GM23338 (cell line): ENCODE measurements at regions not wholly inside any gene's neighbourhood (a gene's known extent, or its start where the extent isn't known, plus 50 kb on each side); places are given as distances from the start of the nearest gene placed in this dataset.

Source experiments
- ATAC-seq: fragments of 200-7000 bp; cut with Tn5 transposase; 3 replicates; pipeline ENCODE4 v1.9.1; 2020
- DNase-seq: peaks from one replicate; pipeline ENCODE4 v3.0.0-alpha.2; 2015; ENCODE audit warnings: low spot score
- H2AFZ ChIP-seq: fragments of 200-600 bp; sonication (generic); 2 replicates; pipeline ENCODE4 v1.8.0; 2016; ENCODE audit warnings: antibody characterized with exemption, mild to moderate bottlenecking, moderate library complexity
- H3F3A ChIP-seq: fragments of 200-600 bp; sonication (generic); replicated peaks from 2 replicates; pipeline ENCODE4 v1.8.0; 2017; ENCODE audit warnings: antibody characterized with exemption, mixed run types, low read depth
- H3K27ac ChIP-seq: fragments of 200-600 bp; sonication (generic); 2 replicates; pipeline ENCODE4 v1.6.1; 2016; ENCODE audit warnings: low read depth
- H3K27me3 ChIP-seq: fragments of 200-600 bp; sonication (generic); 2 replicates; pipeline ENCODE4 v1.8.0; 2016; ENCODE audit warnings: mild to moderate bottlenecking, mixed run types, moderate library complexity; ENCODE audit not compliant: insufficient read depth
- H3K36me3 ChIP-seq: fragments of 200-600 bp; sonication (generic); 2 replicates; pipeline ENCODE4 v1.8.0; 2016; ENCODE audit warnings: mild to moderate bottlenecking; ENCODE audit not compliant: insufficient read depth
- H3K4me1 ChIP-seq: fragments of 200-600 bp; sonication (generic); 2 replicates; pipeline ENCODE4 v1.8.0; 2016; ENCODE audit warnings: mild to moderate bottlenecking, moderate library complexity; ENCODE audit not compliant: insufficient read depth
- H3K4me2 ChIP-seq: fragments of 200-600 bp; sonication (generic); 2 replicates; pipeline ENCODE4 v1.7.1; 2017; ENCODE audit warnings: mixed run types
- H3K4me3 ChIP-seq: fragments of 200-600 bp; sonication (generic); 2 replicates; pipeline ENCODE4 v1.6.1; 2016; ENCODE audit warnings: mixed run types
- H3K79me2 ChIP-seq: fragments of 200-600 bp; sonication (generic); replicated peaks from 2 replicates; pipeline ENCODE4 v1.8.0; 2017; ENCODE audit warnings: mild to moderate bottlenecking; ENCODE audit not compliant: insufficient read depth
- H3K9me2 ChIP-seq: fragments of 200-600 bp; sonication (generic); 2 replicates; pipeline ENCODE4 v1.8.0; 2017; ENCODE audit not compliant: insufficient read depth
- H4K20me1 ChIP-seq: fragments of 200-600 bp; sonication (generic); replicated peaks from 2 replicates; pipeline ENCODE4 v1.8.0; 2017; ENCODE audit warnings: mild to moderate bottlenecking; ENCODE audit not compliant: insufficient read depth
- H3K27ac Mint-ChIP-seq: 2 replicates; pipeline ENCODE4 v1.8.0; 2020; ENCODE audit warnings: inconsistent platforms, mild to moderate bottlenecking, moderate library complexity, mixed read lengths
- H3K27me3 Mint-ChIP-seq: 3 replicates; pipeline ENCODE4 v1.8.0; 2022; ENCODE audit warnings: low read depth, mild to moderate bottlenecking, moderate library complexity, mixed read lengths, inconsistent platforms; ENCODE audit not compliant: insufficient read depth, poor library complexity
- H3K36me3 Mint-ChIP-seq: 3 replicates; pipeline ENCODE4 v1.8.0; 2021; ENCODE audit warnings: low read depth, mild to moderate bottlenecking, inconsistent platforms, moderate library complexity, mixed read lengths
- H3K4me1 Mint-ChIP-seq: 3 replicates; pipeline ENCODE4 v1.8.0; 2020; ENCODE audit warnings: mild to moderate bottlenecking, inconsistent platforms, mixed read lengths
- H3K4me3 Mint-ChIP-seq: 3 replicates; pipeline ENCODE4 v1.8.0; 2021; ENCODE audit warnings: moderate library complexity, mild to moderate bottlenecking, inconsistent platforms, mixed read lengths
- H3K9me3 Mint-ChIP-seq: 3 replicates; pipeline ENCODE4 v1.8.0; 2020; ENCODE audit warnings: moderate library complexity, mild to moderate bottlenecking, inconsistent platforms, mixed read lengths
- CREB1 ChIP-seq: fragments of 250-450 bp; sonication (Bioruptor Pico); IDR thresholded peaks from 2 replicates; pipeline ENCODE4 v1.5.0; 2020; ENCODE audit warnings: low read depth, mild to moderate bottlenecking, moderate library complexity
- CTCF ChIP-seq, 2 experiments: fragments of 200-600 bp in 1 of 2; sonication (generic) in 1 of 2; conservative IDR thresholded peaks; 2 replicates each; pipeline versions ENCODE4 v1.5.1 to v1.6.1; 2016 to 2017; ENCODE audit warnings: antibody characterized with exemption in 2 of 2, low read depth in 2 of 2, mild to moderate bottlenecking in 2 of 2, moderate library complexity in 1 of 2
- ETS1 ChIP-seq: IDR thresholded peaks from 2 replicates; pipeline ENCODE4 v1.6.1; 2016; ENCODE audit warnings: antibody characterized with exemption
- EZH2 ChIP-seq: fragments of 200-600 bp; sonication (generic); IDR thresholded peaks from one replicate; pipeline ENCODE4 v1.8.0; 2017; ENCODE audit warnings: antibody characterized with exemption, mild to moderate bottlenecking, low read depth; ENCODE audit not compliant: unreplicated experiment
- EZH2phosphoT487 ChIP-seq: fragments of 200-600 bp; sonication (generic); IDR thresholded peaks from one replicate; pipeline ENCODE4 v1.8.1; 2018; ENCODE audit warnings: antibody characterized with exemption; ENCODE audit not compliant: unreplicated experiment
- JUNB ChIP-seq: IDR thresholded peaks from one replicate; pipeline ENCODE4 v1.6.1; 2016; ENCODE audit warnings: antibody characterized with exemption; ENCODE audit not compliant: unreplicated experiment
- NANOG ChIP-seq: IDR thresholded peaks from 2 replicates; pipeline ENCODE4 v1.6.1; 2016; ENCODE audit warnings: antibody characterized with exemption, borderline replicate concordance
- POLR2AphosphoS5 ChIP-seq: IDR thresholded peaks from 2 replicates; pipeline ENCODE4 v1.6.1; 2016; ENCODE audit warnings: antibody characterized with exemption, low read depth
- REST ChIP-seq: IDR thresholded peaks from one replicate; pipeline ENCODE4 v1.6.1; 2018; ENCODE audit warnings: antibody characterized with exemption; ENCODE audit not compliant: unreplicated experiment
- STAT1 ChIP-seq: IDR thresholded peaks from one replicate; pipeline ENCODE4 v1.6.1; 2016; ENCODE audit warnings: antibody characterized with exemption; ENCODE audit not compliant: unreplicated experiment
- ZNF114 ChIP-seq: fragments of 250-450 bp; sonication (Bioruptor Pico); IDR thresholded peaks from 2 replicates; pipeline ENCODE4 v1.5.0; 2020; ENCODE audit warnings: mild to moderate bottlenecking, moderate library complexity
- ZNF331 ChIP-seq: fragments of 250-450 bp; sonication (Bioruptor Pico); IDR thresholded peaks from 2 replicates; pipeline ENCODE4 v1.5.0; 2020; ENCODE audit warnings: low read depth, mild to moderate bottlenecking, moderate library complexity
- ZNF462 ChIP-seq: fragments of 250-450 bp; sonication (Bioruptor Pico); IDR thresholded peaks from 2 replicates; pipeline ENCODE4 v1.5.0; 2020; ENCODE audit warnings: mild to moderate bottlenecking, moderate library complexity

- no peak overlapping the region for H3K4me2 ChIP-seq
- H3F3A ChIP-seq = no peaks in the 10 kb centered on the region
- no peaks in the 10 kb centered on the region for H3K36me3 ChIP-seq
- Mint-ChIP-seq H3K9me3 (peaks cover 7% of the 10 kb centered on the region; the same call in 2 of the 3 replicates), H3K4me3 (no peak overlapping the region), H3K27me3 (no peaks in the 10 kb centered on the region), H3K27ac (no peak overlapping the region), H3K4me1 (peaks cover 3% of the 10 kb centered on the region), H3K36me3 (no peaks in the 10 kb centered on the region)
- 0 out of 2 replicates have a peak, but pooled peaks cover 5% of the 10 kb centered on the region for H3K9me2 ChIP-seq
- no peak overlapping the region for H3K27ac ChIP-seq
- H3K79me2 ChIP-seq = no peaks in the 10 kb centered on the region
- ATAC-seq (no peak), DNase-seq (no peak)
- TF ChIP-seq EZH2 (no peak), NANOG (no peak), JUNB (no peak), CREB1 (no peak), CTCF (conservative IDR thresholded peaks at IDR 0.05; ENCODE audit: low read depth in 2 of 2) (no peak), ZNF331 (no peak), REST (no peak), ZNF114 (no peak), POLR2AphosphoS5 (no peak), STAT1 (no peak), ZNF462 (CRISPR knock-in tag) (no peak), ETS1 (no peak), EZH2phosphoT487 (no peak)
- no peaks in the 10 kb centered on the region for H4K20me1 ChIP-seq
- no peak overlapping the region for H3K4me3 ChIP-seq
- no peak overlapping the region for H2AFZ ChIP-seq
- H3K27me3 ChIP-seq = no peaks in the 10 kb centered on the region
- no peaks in the 10 kb centered on the region for H3K4me1 ChIP-seq
Observed at GRCh38 chr15:69883306-69883705, 214.4 kb downstream of the TLE3 start.
